HL-60/S4 treated with phorbol 12-myristate 13-acetate at 8.2 ng/mL for 4 days and 3 days (cell line): ENCODE measurements at regions not wholly inside any gene's neighbourhood (a gene's known extent, or its start where the extent isn't known, plus 50 kb on each side); places are given as distances from the start of the nearest gene placed in this dataset.
"Not testable (repeated sequence)": the region's sequence is repeated elsewhere in the genome, so short reads cannot be mapped to it uniquely, and the experiment has no call there.

Experiments
- in situ Hi-C: fragments of 300-500 bp; cut with MboI; formaldehyde crosslinking; loops from 2 replicates; pipeline ENCODE4 v1.15.0; 2022; ENCODE audit warnings: low sequenced_read_pairs

DNA sequence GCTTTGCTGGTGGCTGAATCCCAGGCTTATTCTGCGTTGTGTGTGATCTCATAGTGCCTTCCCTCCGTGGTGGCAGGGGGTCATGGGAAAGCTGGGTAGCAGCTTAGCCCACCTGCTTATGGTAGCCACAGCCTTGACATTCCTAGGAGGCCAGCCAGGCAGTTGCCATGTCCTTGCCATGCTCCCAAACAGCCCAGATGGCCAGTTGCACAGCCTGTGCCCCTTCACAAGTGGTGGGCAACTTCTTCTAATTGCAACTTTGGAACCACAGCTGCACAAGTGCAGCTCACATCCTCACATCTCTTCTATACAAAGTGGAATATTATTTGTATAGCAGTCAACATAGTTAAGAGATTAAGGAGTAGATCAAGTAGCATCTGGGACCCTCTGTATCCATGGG lies 136.6 kb upstream of the PELI1 start:
- in situ Hi-C loops, result not testable (repeated sequence)

DNA sequence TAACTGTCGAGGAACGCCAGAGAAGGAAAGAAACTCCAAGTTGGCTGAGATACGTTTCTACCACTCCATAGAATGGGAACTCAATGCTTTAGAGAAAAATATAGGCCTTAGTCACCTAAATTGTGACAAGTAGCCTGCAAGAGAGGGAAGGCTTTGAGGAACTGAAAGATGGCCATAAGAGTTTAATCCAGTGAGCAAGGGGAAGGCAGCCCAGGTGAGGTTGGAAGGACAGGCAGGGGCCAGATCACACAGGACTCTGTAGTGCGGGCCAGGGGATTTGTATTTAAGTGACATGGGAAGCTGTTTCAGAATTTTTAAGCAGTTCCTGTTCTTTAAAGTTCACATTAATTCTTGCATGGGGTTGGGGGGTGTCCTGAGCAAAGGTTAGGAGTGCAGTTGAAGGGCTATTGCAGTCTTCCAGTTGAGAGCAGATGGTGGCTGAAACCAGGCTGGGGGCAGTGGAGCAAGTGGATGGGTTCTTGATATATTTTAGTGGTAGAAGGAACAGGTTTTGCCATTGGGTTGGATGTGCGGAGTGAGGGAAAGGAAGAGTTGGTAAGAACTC lies 138.9 kb upstream of the PELI1 start:
- in situ Hi-C loops, result no loop called here

DNA sequence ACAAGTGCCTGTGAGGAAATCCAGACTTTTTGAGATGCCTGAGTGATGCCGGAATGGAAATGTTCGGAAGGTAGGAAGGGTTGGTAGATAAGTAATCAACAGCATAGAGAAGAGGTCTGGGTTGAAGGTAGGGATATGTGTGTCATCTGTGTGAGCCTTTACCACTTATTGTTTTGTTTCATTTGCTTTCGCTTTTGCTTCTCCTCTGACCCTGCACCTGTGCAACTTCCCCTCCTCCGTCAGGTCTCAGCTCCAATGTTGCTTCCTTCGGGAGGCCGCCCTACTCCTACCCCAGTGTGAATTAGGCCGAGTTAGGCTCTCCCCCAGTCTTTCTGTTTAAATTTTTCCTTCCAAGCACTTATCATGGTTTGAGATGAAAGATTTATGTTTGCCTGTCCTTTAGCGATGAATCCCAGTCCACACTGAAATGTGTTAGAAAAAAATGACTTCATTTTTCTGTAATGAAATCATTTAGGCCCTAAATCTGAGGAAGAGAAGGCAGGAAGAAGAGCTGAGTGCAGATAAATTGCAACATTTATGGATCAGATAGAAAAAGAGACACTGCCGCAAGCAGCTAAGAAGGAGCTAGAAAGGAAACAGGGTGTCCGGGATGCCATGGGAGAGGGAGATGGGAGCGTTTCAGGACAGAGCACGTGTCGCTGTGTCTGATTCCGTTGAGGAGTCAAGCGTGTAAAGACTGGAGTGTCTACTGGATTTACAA lies 139.6 kb upstream of the PELI1 start:
- in situ Hi-C loops, result no loop called here

DNA sequence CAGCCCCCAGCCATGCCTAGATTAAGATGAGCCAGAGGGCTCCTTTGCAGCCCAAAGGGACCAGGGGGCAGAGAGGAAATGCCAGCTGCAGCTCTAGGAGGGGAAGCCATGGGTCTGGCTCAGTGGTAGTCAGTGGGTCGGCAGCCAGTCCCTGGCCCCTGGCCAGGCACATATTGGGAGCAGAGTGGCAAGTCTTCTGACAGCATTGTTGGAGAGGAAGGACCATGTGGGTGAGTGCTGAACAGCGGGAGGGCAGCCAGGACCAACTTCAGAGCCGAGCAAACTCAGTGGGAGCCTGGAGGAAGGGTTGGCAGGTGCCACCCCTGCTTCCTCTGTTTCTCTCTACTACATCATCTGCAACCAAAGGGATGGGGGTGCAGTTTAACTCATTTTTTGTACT lies 140.5 kb upstream of the PELI1 start:
- in situ Hi-C loops, result no loop called here

DNA sequence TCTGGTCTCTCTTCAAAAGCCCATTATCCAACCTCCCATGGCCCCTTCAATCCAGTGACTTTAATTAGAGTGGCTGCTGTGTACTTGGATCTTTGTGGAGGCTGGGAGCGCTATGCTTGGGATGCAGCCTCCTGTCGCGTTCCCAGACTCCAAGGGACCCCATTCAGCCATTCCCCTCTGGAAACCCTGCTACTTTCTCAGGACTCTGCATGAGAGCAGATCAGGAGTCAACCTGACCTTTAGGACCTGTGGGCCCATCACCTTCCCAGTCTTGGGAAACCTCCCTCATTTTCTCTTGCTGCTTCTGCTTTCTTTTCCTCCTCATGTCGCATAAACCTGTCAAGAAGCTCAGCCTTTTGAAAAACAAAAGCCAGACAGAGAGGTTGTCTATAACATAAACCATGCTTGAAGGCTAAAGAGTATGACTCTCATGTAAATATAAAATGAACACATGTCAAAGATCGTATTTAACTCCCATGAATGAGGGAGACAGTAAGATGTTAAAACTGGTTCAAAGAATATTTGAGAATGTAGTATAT lies 143.1 kb upstream of the PELI1 start:
- in situ Hi-C loops, result no loop called here

DNA sequence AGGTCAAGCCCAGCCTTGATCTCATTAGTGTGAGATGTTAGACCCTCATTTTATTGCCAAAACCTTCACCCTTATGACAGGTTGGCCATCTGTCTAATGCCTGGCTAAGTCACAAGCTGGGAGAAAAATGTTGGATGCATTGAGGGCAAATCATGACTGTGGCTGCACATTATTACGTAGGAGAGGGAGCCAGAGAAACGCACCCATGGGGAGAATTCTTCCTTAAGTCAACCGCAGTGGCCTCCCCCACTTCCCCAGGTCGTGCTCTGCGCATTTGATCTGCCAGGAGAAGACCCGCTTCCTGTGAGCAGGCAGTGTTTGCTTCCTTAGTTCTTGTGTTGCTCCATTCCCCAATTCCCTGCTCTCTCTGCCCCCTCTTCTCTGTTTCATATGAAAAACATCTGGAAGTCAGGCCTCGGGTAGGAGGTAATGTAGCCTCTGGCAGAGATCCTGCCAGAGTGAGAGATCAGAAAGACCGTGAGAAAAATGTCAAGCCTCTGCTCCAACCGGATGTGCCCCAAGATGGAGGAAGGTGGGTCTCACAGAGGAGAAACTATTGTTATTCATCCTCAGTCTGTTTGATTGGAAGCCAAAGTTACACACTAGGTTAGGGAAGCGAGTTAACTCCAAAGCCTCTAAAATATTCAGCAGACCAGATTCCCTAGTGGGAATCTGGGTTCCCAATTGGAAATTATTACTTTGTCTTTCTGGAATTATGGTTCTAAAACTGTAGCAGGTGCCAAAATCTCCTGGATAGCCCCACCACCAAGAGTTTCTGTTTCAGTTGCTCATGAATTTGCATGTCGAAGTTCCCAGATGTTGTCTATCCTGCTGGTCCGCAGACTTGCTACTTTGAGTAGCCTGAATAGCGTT lies 144.3 kb upstream of the PELI1 start:
- in situ Hi-C loops, result no loop called here

DNA sequence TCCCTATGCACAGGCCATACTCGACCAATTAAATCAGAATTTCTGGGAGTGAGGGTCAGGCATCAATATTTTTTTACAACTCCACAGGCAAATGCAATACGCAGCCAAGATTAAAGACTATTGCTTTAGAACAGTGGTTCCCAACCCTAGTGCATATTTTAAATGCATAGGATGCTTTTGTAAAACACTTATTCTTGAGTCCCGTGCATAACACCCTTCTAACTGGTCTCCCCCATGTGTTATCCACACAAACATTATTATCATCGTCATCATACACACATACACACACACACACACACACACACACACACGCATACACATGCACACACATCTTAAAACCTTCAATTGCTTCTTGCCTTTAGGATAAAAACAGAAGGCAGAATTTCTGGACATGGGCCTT lies 145.0 kb upstream of the PELI1 start:
- in situ Hi-C loops, result no loop called here

DNA sequence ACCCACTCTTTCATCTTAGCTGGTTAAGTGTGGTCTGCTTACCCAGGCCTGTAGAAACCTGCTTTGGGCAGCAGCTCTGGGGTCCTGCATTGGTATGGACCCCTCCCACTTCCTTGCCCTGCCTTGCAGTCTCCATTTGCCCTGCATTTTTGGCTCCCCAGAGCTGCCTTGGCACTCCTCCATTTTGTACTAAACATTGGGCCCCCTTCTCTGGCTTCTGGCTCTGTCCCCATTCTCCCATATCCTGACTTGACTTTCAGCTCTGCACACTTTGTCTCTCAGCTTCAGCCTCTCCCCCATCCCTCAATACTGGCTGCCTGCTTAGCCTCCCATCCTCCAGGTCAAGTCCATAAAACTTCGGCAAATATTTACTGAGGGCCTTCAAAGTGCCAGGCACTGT lies 145.5 kb upstream of the PELI1 start:
- in situ Hi-C loops, result no loop called here

DNA sequence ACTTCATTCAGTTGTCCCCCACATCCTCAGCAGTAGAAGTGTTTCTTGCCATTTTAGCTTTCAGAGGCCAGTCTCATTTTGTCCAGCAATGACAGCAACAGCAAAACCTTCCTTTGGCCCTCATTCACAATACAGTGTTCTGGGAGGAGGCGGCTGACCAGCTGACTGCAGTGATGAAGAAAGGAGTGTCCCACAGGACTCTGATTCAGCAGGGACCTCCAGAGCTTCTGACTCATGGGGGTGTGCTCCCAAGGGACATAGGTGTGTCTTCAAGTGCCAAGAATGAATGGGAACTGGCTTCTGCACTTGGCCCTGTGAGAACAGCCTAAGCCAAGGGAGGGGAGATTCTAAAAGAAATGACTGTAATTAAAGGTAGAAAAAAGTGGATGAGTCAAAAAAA lies 147.0 kb upstream of the PELI1 start:
- in situ Hi-C loops, result no loop called here

DNA sequence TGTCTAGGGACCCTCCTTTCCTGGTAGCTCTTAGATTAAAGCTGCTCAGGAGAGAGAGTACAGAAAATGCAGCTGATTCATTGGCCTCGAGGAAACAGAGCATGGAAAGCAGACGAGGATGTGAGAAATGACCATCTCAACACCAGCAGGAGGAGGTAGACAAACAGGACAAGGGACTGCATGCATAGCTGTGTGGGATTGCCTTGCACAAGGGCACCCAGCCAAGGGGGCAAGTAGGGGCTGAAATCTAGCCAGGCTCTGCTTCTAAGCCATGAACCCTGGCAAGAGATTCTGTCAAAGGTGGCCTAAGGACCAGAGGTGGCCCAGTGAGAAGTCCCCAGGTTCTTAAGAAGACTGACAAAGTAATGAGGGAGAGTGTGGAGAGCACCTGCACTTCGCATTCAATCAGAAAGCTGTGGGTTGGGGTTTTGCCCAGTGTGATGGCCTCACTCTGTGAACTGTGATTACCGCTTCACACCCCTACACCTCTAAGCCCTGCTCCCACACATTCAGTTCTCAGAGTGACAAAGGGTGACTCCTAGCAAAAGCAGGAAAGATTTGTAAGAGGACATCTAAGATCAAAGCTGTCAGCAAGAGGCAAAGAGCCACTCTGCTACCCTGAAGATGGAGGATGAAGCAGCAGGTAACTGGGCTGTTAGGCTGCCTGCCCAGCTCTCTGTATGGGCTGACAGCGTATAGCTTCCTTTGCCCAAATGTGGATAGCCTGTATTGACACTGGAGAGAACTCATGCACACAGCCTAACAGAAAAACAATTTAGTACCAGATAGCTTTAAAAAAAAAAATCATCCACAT lies 151.3 kb upstream of the PELI1 start:
- in situ Hi-C loops, result no loop called here

DNA sequence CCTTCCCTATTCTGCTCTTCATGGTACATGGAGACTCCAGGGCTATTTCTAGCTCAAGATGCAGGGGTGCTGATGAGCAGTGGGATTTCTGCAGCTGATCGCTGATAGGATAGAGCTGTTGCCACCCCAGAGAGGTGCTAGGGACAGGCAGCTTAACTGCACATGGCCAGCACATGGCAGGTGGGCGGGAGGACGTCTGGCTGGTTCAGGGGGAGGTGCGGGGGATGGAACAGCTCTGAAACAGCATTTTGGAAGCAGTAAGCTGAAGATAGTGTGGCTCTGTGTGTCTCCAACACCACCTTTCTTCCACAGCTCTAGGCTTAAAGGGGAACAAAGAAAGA lies 151.9 kb upstream of the PELI1 start:
- in situ Hi-C loops, result no loop called here

DNA sequence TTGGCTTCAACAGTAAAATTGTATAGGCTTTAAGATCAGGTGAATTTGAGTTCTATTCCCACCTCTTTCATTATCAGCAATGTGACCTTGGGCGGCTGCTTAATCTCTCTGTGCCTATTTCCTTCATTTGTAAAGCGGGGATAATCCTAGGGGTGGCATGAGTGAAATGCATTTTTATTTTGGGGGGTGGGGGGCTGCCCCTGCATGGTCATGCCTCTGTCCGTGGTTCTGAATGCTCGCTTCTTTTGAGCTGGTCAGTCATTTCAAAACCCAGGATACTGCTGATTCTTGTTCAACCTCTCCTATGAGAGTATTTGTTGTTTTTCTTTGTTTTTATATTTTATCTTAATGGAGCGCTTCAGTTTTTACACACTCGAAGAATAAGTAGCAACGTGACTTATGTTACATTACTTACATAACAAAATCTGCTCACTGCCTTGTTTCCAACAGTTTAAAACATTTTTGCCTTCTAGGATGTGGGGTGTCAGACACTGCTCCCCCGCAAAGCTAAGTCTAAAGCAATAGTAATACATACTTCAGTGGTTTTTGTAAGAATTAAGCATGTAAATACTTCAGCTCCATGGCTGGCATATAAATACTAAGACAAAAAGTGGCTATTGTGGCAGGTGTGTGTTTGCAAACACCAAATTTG lies 152.6 kb upstream of the PELI1 start:
- in situ Hi-C loops, result no loop called here

DNA sequence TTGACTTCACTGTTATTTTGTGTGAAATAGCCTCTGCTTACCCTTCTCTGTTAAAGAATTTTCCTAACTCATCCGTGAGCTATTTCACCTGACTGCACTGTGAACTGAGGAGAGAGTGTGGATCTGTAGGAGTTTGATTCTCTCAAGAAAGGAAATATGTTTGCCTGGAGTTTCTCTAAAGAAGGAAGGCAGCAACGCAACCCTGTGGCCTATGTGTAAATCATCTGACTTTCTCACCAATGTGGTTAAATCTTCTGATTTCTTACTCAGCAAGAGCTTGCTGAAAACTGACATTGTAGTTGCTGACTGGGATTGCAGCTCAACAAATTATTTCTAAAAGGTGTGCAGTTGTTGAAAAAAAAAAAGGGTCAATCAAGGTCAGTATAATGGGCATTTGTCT lies 153.9 kb upstream of the PELI1 start:
- in situ Hi-C loops, result no loop called here

DNA sequence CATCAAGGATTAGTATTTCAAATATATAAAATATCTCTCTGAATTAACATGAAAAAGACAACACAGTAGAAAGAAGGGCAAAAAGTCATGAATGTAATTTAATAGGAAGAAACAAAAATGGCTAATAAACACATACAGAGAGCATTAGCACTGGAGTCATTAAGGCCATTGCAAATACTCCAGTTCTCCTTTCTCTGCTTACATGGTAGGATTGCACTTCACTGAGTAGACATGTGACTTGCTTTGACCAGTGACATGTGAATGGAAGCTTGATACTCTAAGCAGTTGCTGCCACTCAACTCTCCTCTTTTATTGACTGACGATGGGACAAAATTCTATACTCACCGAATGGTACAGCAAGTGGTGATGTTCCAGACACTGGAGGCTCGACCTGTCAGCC lies 153.9 kb upstream of the LGALSL start:
- in situ Hi-C loops, result no loop called here

DNA sequence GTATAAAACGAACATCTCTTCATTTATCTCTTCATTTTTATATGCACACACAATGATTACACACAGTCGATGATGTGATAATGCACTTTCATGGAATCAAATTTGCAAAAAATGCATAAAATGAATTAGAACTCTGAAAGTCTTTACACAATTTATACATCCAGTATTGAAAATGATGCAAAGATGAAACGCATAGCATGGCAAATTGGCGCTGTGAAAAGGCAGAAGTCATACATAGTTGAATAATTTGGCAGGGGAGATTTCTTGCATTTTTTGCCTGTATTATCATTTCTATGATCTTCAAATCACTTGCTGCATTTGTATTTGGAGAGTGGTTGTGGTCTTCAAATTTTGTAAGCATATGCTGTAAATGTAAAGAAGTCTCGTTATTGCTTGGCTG lies 150.7 kb upstream of the LGALSL start:
- in situ Hi-C loops, result no loop called here

DNA sequence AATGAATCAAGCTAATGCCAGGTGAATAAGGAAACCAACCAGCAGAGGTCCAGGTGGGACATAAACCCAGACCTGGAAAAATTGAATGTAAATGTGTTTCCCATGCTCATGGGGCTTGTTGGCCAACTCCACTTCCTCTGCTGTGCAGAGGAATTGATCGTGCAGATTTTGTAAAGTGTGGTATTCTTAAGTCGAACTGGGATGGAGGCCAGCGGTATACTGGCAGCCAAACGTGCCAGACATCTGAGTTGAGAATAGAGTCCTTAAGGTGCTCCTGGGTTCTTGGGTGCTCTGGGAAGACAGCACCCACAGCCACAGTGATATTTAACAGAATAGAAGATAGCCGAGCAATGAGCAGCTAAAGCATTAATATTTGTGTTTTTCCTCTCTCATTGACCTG lies 146.5 kb upstream of the LGALSL start:
- in situ Hi-C loops, result no loop called here

DNA sequence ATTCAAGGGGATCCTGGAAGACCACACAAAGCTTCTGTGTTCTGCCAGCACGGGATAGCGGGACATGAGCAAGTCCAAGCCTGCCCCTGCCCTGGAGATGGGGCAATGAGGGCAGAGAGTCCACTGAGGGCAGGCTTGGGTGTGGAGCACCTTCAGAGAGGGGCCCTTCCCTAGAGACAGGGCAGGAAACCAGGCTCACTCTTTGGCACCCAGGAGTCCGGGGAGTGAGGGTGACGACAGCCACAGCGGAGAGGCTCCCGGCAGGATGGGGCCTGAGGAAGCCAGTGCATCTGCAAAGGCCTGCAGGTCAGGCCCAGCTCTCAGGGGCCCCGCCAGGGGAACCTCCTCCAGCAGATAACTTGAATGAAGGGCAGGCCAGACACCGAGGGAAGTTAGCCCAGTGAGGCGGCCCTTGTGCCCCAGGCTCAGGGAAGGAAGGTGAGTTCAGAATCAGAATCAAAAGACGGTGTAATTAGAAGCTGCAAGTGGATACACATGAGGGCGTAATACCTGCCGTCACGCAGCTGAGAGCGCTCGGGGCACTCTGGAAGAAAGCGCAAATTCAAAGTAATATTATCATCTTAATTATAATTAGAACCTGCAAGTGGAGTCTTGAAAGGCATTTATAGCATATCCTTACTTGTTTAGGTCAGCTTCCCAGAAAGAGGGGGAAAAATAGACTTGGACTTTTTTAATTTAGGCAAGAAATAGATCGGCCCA lies 142.6 kb upstream of the LGALSL start:
- in situ Hi-C loops, result no loop called here

DNA sequence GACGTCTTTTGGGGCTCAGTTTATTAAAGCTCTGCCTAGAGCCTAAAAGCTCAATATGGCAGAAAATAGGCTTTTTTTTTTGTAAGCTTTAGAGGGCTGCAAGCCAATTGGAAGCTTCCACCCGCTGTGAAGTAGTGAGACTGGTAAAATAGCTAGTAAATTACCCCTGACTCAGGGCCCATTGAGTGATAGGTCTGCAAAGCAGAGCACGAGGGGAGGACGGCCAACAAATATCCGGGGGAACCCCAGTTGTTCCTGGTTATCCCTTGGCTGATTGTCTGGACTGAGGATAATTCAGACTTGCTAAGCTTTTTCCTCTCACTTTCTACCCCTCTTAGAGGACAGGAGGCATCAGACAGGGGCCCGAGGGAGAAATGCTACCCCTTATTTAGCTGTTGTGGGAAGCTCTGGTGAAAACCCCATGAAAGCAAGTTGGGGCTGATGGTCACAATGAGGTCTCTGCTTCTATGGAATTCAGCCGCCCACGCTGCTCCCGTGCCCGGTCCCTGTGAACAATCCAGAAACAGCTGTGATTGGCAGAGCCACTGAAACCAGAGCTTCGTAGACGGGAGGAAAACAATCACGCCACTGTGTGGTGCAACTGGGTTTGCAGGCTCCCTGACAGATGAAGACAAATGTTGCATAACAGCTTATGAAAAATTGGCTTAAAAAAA lies 141.9 kb upstream of the LGALSL start:
- in situ Hi-C loops, result no loop called here

DNA sequence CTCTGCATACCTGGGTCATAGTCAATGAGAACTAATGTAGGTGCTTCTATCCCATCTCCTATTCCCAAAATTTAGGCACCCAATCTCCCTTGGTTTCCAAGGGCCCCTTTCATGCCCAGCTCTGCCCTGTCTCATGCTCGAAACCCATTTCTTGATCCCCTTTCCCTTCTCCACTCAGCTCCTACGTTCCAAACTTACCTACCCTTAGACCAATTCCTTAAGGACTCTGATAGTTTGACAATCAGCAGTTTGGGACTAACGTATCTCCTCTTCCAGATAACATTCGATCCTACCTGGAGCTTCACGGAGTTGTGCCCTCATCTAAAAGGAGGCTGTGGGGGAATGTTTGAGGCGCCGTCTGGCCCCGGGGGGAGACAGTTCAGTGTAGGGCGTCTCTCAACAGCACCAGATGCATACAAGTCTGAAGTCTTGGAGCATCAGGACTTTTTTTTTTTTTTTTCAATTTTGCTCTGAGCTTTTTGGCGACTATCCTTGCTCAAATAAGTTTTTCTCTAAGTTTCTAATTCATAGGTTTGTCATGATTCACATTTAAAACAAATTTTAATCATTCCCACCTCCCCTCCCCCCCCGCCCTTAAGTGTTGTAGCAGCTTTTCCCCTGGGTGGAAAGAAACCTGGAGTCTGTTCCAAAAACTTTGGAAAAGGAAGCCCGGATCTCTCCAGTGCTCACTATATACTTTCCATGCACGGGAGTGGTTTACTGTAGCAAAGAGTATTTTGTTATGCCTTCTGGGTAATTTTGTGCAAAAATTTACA lies 141.2 kb upstream of the LGALSL start:
- in situ Hi-C loops, result no loop called here
